Myocyte (in vitro differentiated cells): ENCODE measurements at regions not wholly inside any gene's neighbourhood (a gene's known extent, or its start where the extent isn't known, plus 50 kb on each side); places are given as distances from the start of the nearest gene placed in this dataset.
"Not testable (repeated sequence)": the region's sequence is repeated elsewhere in the genome, so short reads cannot be mapped to it uniquely, and the experiment has no call there.

Source experiments
- DNase-seq: peaks from one replicate; pipeline ENCODE4 v3.0.0-alpha.2; 2012; ENCODE audit warnings: low read depth

- DNase-seq = no peak
These were observed 51.0 kb downstream of the POU3F3 start for GRCh38 chr2:104904889-104905288.

- DNase-seq = peak; percentile 2
These were observed 55.4 kb downstream of the POU3F3 start for GRCh38 chr2:104909317-104909716.

- DNase-seq = no peak
These were observed 60.6 kb downstream of the POU3F3 start for GRCh38 chr2:104914509-104914908.

GRCh38 chr2:104915107-104915793 is 61.3 kb downstream of the POU3F3 start:
- DNase-seq = no peak

- DNase-seq = peak; percentile 3
These were observed 65.2 kb downstream of the POU3F3 start for GRCh38 chr2:104919127-104919526.

GRCh38 chr2:104923665-104924064 is 69.8 kb downstream of the POU3F3 start:
- DNase-seq = no peak

- DNase-seq = no peak
These were observed 75.7 kb downstream of the POU3F3 start for GRCh38 chr2:104929663-104930062.

- DNase-seq = no peak
These were observed 76.8 kb downstream of the POU3F3 start for GRCh38 chr2:104930732-104931131.

- no peak for DNase-seq
These were observed 78.3 kb downstream of the POU3F3 start for GRCh38 chr2:104932243-104932642.

GRCh38 chr2:104933151-104933917 is 79.4 kb downstream of the POU3F3 start:
- no peak for DNase-seq

- no peak for DNase-seq
These were observed 82.6 kb downstream of the POU3F3 start for GRCh38 chr2:104936527-104936926.

- DNase-seq = no peak
These were observed 84.5 kb downstream of the POU3F3 start for GRCh38 chr2:104938231-104938941.

GRCh38 chr2:104939570-104940217 is 85.8 kb downstream of the POU3F3 start:
- no peak for DNase-seq

- peak; percentile 2 for DNase-seq
These were observed 90.6 kb downstream of the POU3F3 start for GRCh38 chr2:104944495-104944894.

- DNase-seq = no peak
These were observed 91.2 kb downstream of the POU3F3 start for GRCh38 chr2:104945121-104945520.

GRCh38 chr2:104945866-104946265 is 92.0 kb downstream of the POU3F3 start:
- no peak for DNase-seq

GRCh38 chr2:104947456-104947855 is 90.4 kb upstream of the MRPS9 start:
- DNase-seq = not testable (repeated sequence)

- no peak for DNase-seq
These were observed 84.9 kb upstream of the MRPS9 start for GRCh38 chr2:104952976-104953375.

GRCh38 chr2:104965900-104966299 is 72.0 kb upstream of the MRPS9 start:
- DNase-seq = no peak

GRCh38 chr2:104969564-104969963 is 68.3 kb upstream of the MRPS9 start:
- no peak for DNase-seq

- DNase-seq = no peak
These were observed 62.5 kb upstream of the MRPS9 start for GRCh38 chr2:104975371-104975770.

GRCh38 chr2:104975851-104976250 is 62.0 kb upstream of the MRPS9 start:
- no peak for DNase-seq
